NCI-H2196 (cell line): ENCODE measurements at regions not wholly inside any gene's neighbourhood (a gene's known extent, or its start where the extent isn't known, plus 50 kb on each side); places are given as distances from the start of the nearest gene placed in this dataset.

Experiments used
- DNase-seq: peaks from one replicate; lab custom pipeline; 2025; ENCODE audit not compliant: unreplicated experiment; lab: John Stamatoyannopoulos, UW

DNA sequence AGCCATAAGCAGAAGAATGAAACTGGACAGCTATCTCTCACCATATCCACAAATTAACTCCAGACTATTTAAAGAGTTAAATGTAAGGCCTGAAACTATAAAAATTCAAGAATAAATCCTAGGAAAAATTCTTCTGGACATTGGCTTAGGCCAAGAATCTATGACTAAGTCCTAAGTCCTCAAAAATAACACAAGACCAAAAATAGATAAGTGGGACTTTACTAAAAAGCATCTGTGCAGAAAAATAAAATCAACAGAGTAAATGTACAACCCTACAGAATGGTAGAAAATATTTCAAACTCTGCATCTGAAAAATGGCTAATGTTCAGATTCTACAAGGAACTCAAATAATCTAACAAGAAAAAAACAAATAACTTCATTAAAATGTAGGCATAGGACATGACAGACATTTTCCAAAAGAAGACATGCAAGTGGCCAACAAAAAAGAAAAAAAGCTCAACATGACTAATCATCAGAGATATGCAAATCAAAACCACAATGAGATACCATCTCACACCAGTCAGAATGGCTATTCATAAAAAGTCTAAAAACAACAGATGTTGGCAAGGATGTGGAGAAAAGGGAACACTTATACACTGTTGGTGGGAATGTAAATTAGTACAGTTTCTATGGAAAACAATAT is 61.0 kb upstream of the PPFIA2 start:
- DNase-seq = no peak

- no peak for DNase-seq
These were observed 56.5 kb upstream of the PPFIA2 start for GRCh38 chr12:81815611-81816010.

DNA sequence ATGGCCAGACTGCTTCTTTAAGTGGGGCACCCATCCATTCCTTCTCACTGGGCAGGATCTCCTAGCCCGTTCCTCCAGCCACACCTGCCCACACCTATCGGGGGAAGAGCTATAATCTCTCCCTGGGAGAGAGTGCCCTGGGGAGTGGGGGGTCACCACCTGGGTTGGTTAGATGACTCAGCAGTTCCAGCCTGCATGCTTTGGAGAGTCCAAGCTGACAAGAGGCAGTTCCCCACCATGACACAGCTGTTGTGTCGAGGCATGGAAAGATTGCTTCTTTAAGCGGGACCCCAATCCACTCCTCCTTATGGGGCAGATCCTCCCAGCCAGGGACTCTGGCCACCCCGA is 52.6 kb upstream of the PPFIA2 start:
- DNase-seq = no peak

DNA sequence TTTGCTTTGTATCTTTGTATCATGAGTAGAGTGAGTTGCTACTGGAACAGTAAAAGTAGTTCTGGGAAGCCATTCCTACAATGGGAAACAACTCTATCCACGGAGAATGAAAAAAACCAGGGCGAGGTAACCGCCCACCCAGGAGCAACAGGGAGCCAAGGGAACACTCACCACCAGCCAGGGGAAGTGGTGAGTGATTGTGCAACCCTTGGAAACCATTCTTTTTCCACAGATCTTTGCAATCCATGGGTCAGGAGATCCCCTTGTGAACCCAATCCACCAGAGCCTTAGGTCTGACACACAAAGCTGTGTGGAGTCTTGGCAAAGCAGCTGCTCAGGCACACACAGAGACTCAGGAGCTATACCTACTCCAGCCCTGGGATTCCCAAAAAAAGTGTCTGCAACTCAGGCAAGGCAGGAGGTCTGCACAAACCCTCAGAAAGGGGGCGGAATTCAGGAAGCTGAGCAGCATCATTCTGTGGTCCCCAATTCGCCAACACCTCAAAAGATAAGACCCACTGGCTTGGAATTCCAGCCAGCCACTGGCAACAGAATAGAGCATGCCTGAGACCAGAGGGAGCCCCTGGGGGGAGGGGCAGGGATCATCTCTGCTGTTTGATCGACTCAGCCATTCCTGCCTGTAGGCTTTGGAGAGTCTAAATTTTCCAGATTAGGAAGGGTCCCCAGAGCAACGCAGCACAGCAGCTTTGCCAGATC is 52.1 kb upstream of the PPFIA2 start:
- DNase-seq = no peak

GRCh38 chr12:81809829-81810595 is 50.9 kb upstream of the PPFIA2 start:
- no peak for DNase-seq

GRCh38 chr12:81809113-81809777 is 50.1 kb upstream of the PPFIA2 start:
- no peak for DNase-seq
